ENCODE measurements at regions not wholly inside any gene's neighbourhood (a gene's known extent, or its start where the extent isn't known, plus 50 kb on each side); places are given as distances from the start of the nearest gene placed in this dataset.
"Not testable (repeated sequence)": the region's sequence is repeated elsewhere in the genome, so short reads cannot be mapped to it uniquely, and the experiment has no call there.

- no peaks in the 10 kb centered on the region for H3K4me1 Mint-ChIP-seq
- DNase-seq, result no peak
- no peaks in the 10 kb centered on the region for H3K9me3 Mint-ChIP-seq
- H3K36me3 Mint-ChIP-seq, result no peaks in the 10 kb centered on the region
- POLR2A ChIA-PET, result no interaction called here
- no peaks in the 10 kb centered on the region for H3K27me3 Mint-ChIP-seq
- H3K4me3 Mint-ChIP-seq, result no peak overlapping the region
- no peak for ATAC-seq (ENCODE audit: low read depth)
- H3K27ac Mint-ChIP-seq, result no peak overlapping the region
These were observed 428.9 kb upstream of the B3GAT1 start for GRCh38 chr11:134840945-134841344.

- POLR2A ChIA-PET; H3K9me3 Mint-ChIP-seq; H3K27me3 Mint-ChIP-seq; H3K36me3 Mint-ChIP-seq; H3K27ac Mint-ChIP-seq; H3K4me3 Mint-ChIP-seq; DNase-seq; ATAC-seq (ENCODE audit: low read depth); H3K4me1 Mint-ChIP-seq: not testable (repeated sequence)
These were observed 428.1 kb upstream of the B3GAT1 start for GRCh38 chr11:134840165-134840564.

GRCh38 chr11:134838708-134839107 lies 426.7 kb upstream of the B3GAT1 start:
- Mint-ChIP-seq H3K4me3 (no peak overlapping the region), H3K9me3 (no peaks in the 10 kb centered on the region), H3K27ac (no peak overlapping the region), H3K4me1 (no peaks in the 10 kb centered on the region), H3K27me3 (no peaks in the 10 kb centered on the region), H3K36me3 (no peaks in the 10 kb centered on the region)
- POLR2A ChIA-PET, result no interaction called here
- DNase-seq, result no peak
- no peak for ATAC-seq (ENCODE audit: low read depth)

GRCh38 chr11:134837887-134838232 lies 425.8 kb upstream of the B3GAT1 start:
- POLR2A ChIA-PET, result no interaction called here
- no peaks in the 10 kb centered on the region for H3K4me1 Mint-ChIP-seq
- no peaks in the 10 kb centered on the region for H3K36me3 Mint-ChIP-seq
- H3K4me3 Mint-ChIP-seq, result no peak overlapping the region
- H3K9me3 Mint-ChIP-seq, result no peaks in the 10 kb centered on the region
- ATAC-seq (ENCODE audit: low read depth) (no peak), DNase-seq (no peak)
- no peaks in the 10 kb centered on the region for H3K27me3 Mint-ChIP-seq
- H3K27ac Mint-ChIP-seq, result no peak overlapping the region

GRCh38 chr11:134837166-134837886 lies 425.3 kb upstream of the B3GAT1 start:
- ATAC-seq (ENCODE audit: low read depth) (no peak), DNase-seq (no peak)
- POLR2A ChIA-PET, result no interaction called here
- Mint-ChIP-seq H3K27me3 (no peaks in the 10 kb centered on the region), H3K9me3 (no peaks in the 10 kb centered on the region), H3K27ac (no peak overlapping the region), H3K4me1 (no peaks in the 10 kb centered on the region), H3K36me3 (no peaks in the 10 kb centered on the region), H3K4me3 (no peak overlapping the region)

- Mint-ChIP-seq H3K4me1 (no peaks in the 10 kb centered on the region), H3K9me3 (no peaks in the 10 kb centered on the region), H3K27ac (no peak overlapping the region), H3K4me3 (no peak overlapping the region), H3K36me3 (no peaks in the 10 kb centered on the region), H3K27me3 (peaks cover 3% of the 10 kb centered on the region)
- POLR2A ChIA-PET, result no interaction called here
- ATAC-seq (ENCODE audit: low read depth) (no peak), DNase-seq (no peak)
These were observed 424.5 kb upstream of the B3GAT1 start for GRCh38 chr11:134836561-134836960.

GRCh38 chr11:134835561-134835960 lies 423.5 kb upstream of the B3GAT1 start:
- H3K4me1 Mint-ChIP-seq, result no peaks in the 10 kb centered on the region
- no peaks in the 10 kb centered on the region for H3K9me3 Mint-ChIP-seq
- H3K27ac Mint-ChIP-seq, result no peak overlapping the region
- H3K27me3 Mint-ChIP-seq, result peaks cover 6% of the 10 kb centered on the region
- no peak for DNase-seq
- H3K36me3 Mint-ChIP-seq, result no peaks in the 10 kb centered on the region
- H3K4me3 Mint-ChIP-seq, result no peak overlapping the region
- ATAC-seq (ENCODE audit: low read depth), result no peak
- POLR2A ChIA-PET, result no interaction called here

- no peak overlapping the region for H3K4me3 Mint-ChIP-seq
- ATAC-seq (ENCODE audit: low read depth) (no peak), DNase-seq (no peak)
- H3K27ac Mint-ChIP-seq, result no peak overlapping the region
- POLR2A ChIA-PET, result no interaction called here
- H3K36me3 Mint-ChIP-seq, result no peaks in the 10 kb centered on the region
- peaks cover 15% of the 10 kb centered on the region for H3K27me3 Mint-ChIP-seq
- H3K4me1 Mint-ChIP-seq, result no peaks in the 10 kb centered on the region
- peaks cover 4% of the 10 kb centered on the region for H3K9me3 Mint-ChIP-seq
These were observed 418.3 kb upstream of the B3GAT1 start for GRCh38 chr11:134830312-134830711.

GRCh38 chr11:134823970-134824369 lies 411.9 kb upstream of the B3GAT1 start:
- no peaks in the 10 kb centered on the region for H3K4me1 Mint-ChIP-seq
- H3K36me3 Mint-ChIP-seq, result no peaks in the 10 kb centered on the region
- no peak overlapping the region for H3K27ac Mint-ChIP-seq
- no peak for DNase-seq
- H3K27me3 Mint-ChIP-seq, result peaks cover 7% of the 10 kb centered on the region
- POLR2A ChIA-PET, result no interaction called here
- H3K4me3 Mint-ChIP-seq, result no peak overlapping the region
- no peak for ATAC-seq (ENCODE audit: low read depth)
- peaks cover 2% of the 10 kb centered on the region for H3K9me3 Mint-ChIP-seq

GRCh38 chr11:134822897-134823296 lies 410.9 kb upstream of the B3GAT1 start:
- Mint-ChIP-seq H3K4me1 (no peaks in the 10 kb centered on the region), H3K27ac (no peak overlapping the region), H3K36me3 (no peaks in the 10 kb centered on the region), H3K9me3 (no peaks in the 10 kb centered on the region), H3K27me3 (peaks cover 11% of the 10 kb centered on the region), H3K4me3 (no peak overlapping the region)
- ATAC-seq (ENCODE audit: low read depth) (no peak), DNase-seq (no peak)
- POLR2A ChIA-PET, result no interaction called here

GRCh38 chr11:134821422-134821821 lies 409.4 kb upstream of the B3GAT1 start:
- Mint-ChIP-seq H3K9me3 (no peaks in the 10 kb centered on the region), H3K4me3 (no peak overlapping the region), H3K36me3 (no peaks in the 10 kb centered on the region), H3K27me3 (peaks cover 23% of the 10 kb centered on the region), H3K4me1 (no peaks in the 10 kb centered on the region), H3K27ac (no peak overlapping the region)
- POLR2A ChIA-PET, result no interaction called here
- DNase-seq (no peak), ATAC-seq (ENCODE audit: low read depth) (no peak)

GRCh38 chr11:134819041-134819440 lies 407.0 kb upstream of the B3GAT1 start:
- Mint-ChIP-seq H3K27me3 (peaks cover 23% of the 10 kb centered on the region), H3K4me1 (no peaks in the 10 kb centered on the region), H3K27ac (no peak overlapping the region), H3K4me3 (no peak overlapping the region), H3K36me3 (no peaks in the 10 kb centered on the region), H3K9me3 (no peaks in the 10 kb centered on the region)
- POLR2A ChIA-PET, result no interaction called here
- ATAC-seq (ENCODE audit: low read depth) (no peak), DNase-seq (no peak)

- Mint-ChIP-seq H3K9me3 (no peaks in the 10 kb centered on the region), H3K36me3 (no peaks in the 10 kb centered on the region), H3K4me1 (no peaks in the 10 kb centered on the region), H3K27ac (no peak overlapping the region), H3K4me3 (no peak overlapping the region), H3K27me3 (peaks cover 23% of the 10 kb centered on the region)
- ATAC-seq (ENCODE audit: low read depth) (no peak), DNase-seq (no peak)
- POLR2A ChIA-PET, result no interaction called here
These were observed 406.5 kb upstream of the B3GAT1 start for GRCh38 chr11:134818516-134818915.

GRCh38 chr11:134815404-134815803 lies 403.4 kb upstream of the B3GAT1 start:
- no peak overlapping the region for H3K27ac Mint-ChIP-seq
- POLR2A ChIA-PET, result no interaction called here
- ATAC-seq (ENCODE audit: low read depth), result no peak

GRCh38 chr11:134807997-134808396 lies 396.0 kb upstream of the B3GAT1 start:
- Mint-ChIP-seq H3K27ac (no peak overlapping the region), H3K36me3 (no peaks in the 10 kb centered on the region), H3K4me3 (no peak overlapping the region), H3K27me3 (peaks cover 19% of the 10 kb centered on the region), H3K9me3 (no peaks in the 10 kb centered on the region), H3K4me1 (no peaks in the 10 kb centered on the region)
- POLR2A ChIA-PET, result no interaction called here
- ATAC-seq (ENCODE audit: low read depth) (no peak), DNase-seq (no peak)

More at GRCh38 chr11:134815404-134815803, 403.4 kb upstream of the B3GAT1 start:
- peaks cover 17% of the 10 kb centered on the region for H3K27me3 Mint-ChIP-seq
- H3K9me3 Mint-ChIP-seq, result no peaks in the 10 kb centered on the region
- H3K4me3 Mint-ChIP-seq, result no peak overlapping the region
- no peaks in the 10 kb centered on the region for H3K4me1 Mint-ChIP-seq
- no peaks in the 10 kb centered on the region for H3K36me3 Mint-ChIP-seq
- no peak for DNase-seq

Measured in activated naive CD8-positive, alpha-beta T cell treated with anti-CD3 and anti-CD28 coated beads, Interleukin-2, amount 10 ng/mL, durations not matched to agents 7 days and 5 days (primary cell).